K562 (cell line): ENCODE measurements at regions not wholly inside any gene's neighbourhood (a gene's known extent, or its start where the extent isn't known, plus 50 kb on each side); places are given as distances from the start of the nearest gene placed in this dataset.

Experiments used
- ATAC-seq: fragments of 200-7000 bp; cut with Tn5 transposase; 3 replicates; pipeline ENCODE4 v1.9.1; 2020; ENCODE audit warnings: moderate library complexity
- BruUV-seq: library from RNA; stranded (reverse); fragments of 400-500 nt; replicated peaks from 2 replicates; lab custom pipeline; 2021; lab: Mats Ljungman, UMichigan
- CTCF ChIA-PET: fragments of 300-600 bp; formaldehyde crosslinking; extraction: SDS; loops from one replicate; lab custom pipeline; 2021; ENCODE audit warnings: low intra/inter-chr PET ratio; lab: Yijun Ruan, JAX
- POLR2A ChIA-PET: fragments of 300-600, 350-650 bp; sonication (Branson Sonifier 250); formaldehyde crosslinking; extraction: SDS; loops from one replicate; lab custom pipeline; 2021; ENCODE audit warnings: antibody characterized with exemption, inconsistent platforms; lab: Yijun Ruan, JAX
- DNase-seq, 4 experiments: peaks; one replicate each; pipeline versions ENCODE4 v3.0.0 to v3.0.0-alpha.2; 2011 to 2018; ENCODE audit warnings: low spot score in 3 of 4, mixed read lengths in 3 of 4; ENCODE audit errors: extremely low read depth in 1 of 4
- FAIRE-seq: peaks from 2 replicates; lab custom pipeline; 2011; peaks lifted over from hg19 to GRCh38; lab: Jason Lieb, UNC
- H2AFZ ChIP-seq: 2 replicates; pipeline ENCODE4 v1.6.0; 2011; ENCODE audit warnings: low read depth, low read length, control low read depth, inconsistent platforms
- H3K27ac ChIP-seq: fragments of 200-600 bp; 3 replicates; pipeline ENCODE4 v1.8.0; 2011; ENCODE audit warnings: low read depth, mild to moderate bottlenecking, control low read depth, inconsistent platforms, low read length, moderate library complexity, mixed read lengths; ENCODE audit errors: extremely low read depth
- H3K27me3 ChIP-seq, 2 experiments: fragments of 300-600 bp in 1 of 2; 2 replicates in 1 of 2; 3 replicates in 1 of 2; pipeline versions ENCODE4 v1.6.0 to v1.8.0; 2011; ENCODE audit warnings: inconsistent platforms in 2 of 2, low read length in 2 of 2, mild to moderate bottlenecking in 1 of 2, mixed read lengths in 1 of 2, moderate library complexity in 1 of 2; ENCODE audit not compliant: control insufficient read depth in 2 of 2, insufficient read depth in 2 of 2
- H3K36me3 ChIP-seq: fragments of 300-600 bp; 3 replicates; pipeline ENCODE4 v1.8.0; 2011; ENCODE audit warnings: mild to moderate bottlenecking, low read length, inconsistent platforms; ENCODE audit not compliant: control insufficient read depth, insufficient read depth
- H3K4me1 ChIP-seq, 2 experiments: fragments of 200-600 bp in 1 of 2; replicated peaks in 1 of 2; 2 replicates in 1 of 2; 3 replicates in 1 of 2; pipeline versions ENCODE4 v1.5.1 to v1.8.0; 2011; ENCODE audit warnings: inconsistent platforms in 2 of 2, low read length in 2 of 2, mild to moderate bottlenecking in 1 of 2, mixed read lengths in 1 of 2, moderate library complexity in 1 of 2; ENCODE audit not compliant: control insufficient read depth in 2 of 2, insufficient read depth in 2 of 2
- H3K4me2 ChIP-seq: 2 replicates; pipeline ENCODE4 v1.6.1; 2011; ENCODE audit warnings: low read length, control low read depth, inconsistent platforms, mixed read lengths; ENCODE audit not compliant: insufficient read depth
- H3K4me3 ChIP-seq: fragments of 200-600 bp; sonication (generic), shearing (Covaris generic); 2 replicates; pipeline ENCODE4 v1.5.1; 2016; ENCODE audit warnings: control low read depth, inconsistent platforms
- H3K79me2 ChIP-seq: fragments of 200-600 bp; 3 replicates; pipeline ENCODE4 v1.8.0; 2011; ENCODE audit warnings: low read length, inconsistent platforms; ENCODE audit not compliant: control insufficient read depth, insufficient read depth
- H3K9ac ChIP-seq, 2 experiments: 2 replicates each; pipeline versions ENCODE4 v1.6.0 to v1.6.1; 2011; ENCODE audit warnings: low read depth in 2 of 2, low read length in 2 of 2, control low read depth in 1 of 2, inconsistent platforms in 1 of 2, mild to moderate bottlenecking in 1 of 2, mixed read lengths in 1 of 2; ENCODE audit not compliant: insufficient read depth in 1 of 2
- H3K9me1 ChIP-seq: one replicate; pipeline ENCODE4 v1.6.0; 2011; ENCODE audit warnings: inconsistent platforms, mild to moderate bottlenecking, low read length, moderate library complexity; ENCODE audit not compliant: control insufficient read depth, insufficient read depth
- H3K9me3 ChIP-seq: replicated peaks from 2 replicates; pipeline ENCODE4 v1.5.1; 2011; ENCODE audit warnings: low read depth, low read length, inconsistent platforms; ENCODE audit not compliant: control insufficient read depth, insufficient read depth
- H4K20me1 ChIP-seq: replicated peaks from 2 replicates; pipeline ENCODE4 v1.6.1; 2011; ENCODE audit warnings: low read length, inconsistent platforms, mixed read lengths; ENCODE audit not compliant: control insufficient read depth, insufficient read depth
- EZH2 ChIP-seq: IDR thresholded peaks from 2 replicates; pipeline ENCODE4 v1.6.1; 2012; ENCODE audit warnings: low read depth, mild to moderate bottlenecking, inconsistent platforms, low read length, borderline replicate concordance
- RBM22 ChIP-seq: fragments of 200-400 bp; formaldehyde crosslinking; IDR thresholded peaks from 2 replicates; pipeline ENCODE4 v1.6.1; 2018; ENCODE audit warnings: low read length, low read depth; ENCODE audit not compliant: poor library complexity, severe bottlenecking
- SAP30 ChIP-seq: fragments of 200-600 bp; sonication (generic); IDR thresholded peaks from 2 replicates; pipeline ENCODE4 v1.6.1; 2012; ENCODE audit warnings: borderline replicate concordance, low read depth, mild to moderate bottlenecking, moderate library complexity, low read length, control low read depth, inconsistent platforms; ENCODE audit not compliant: insufficient read depth, poor library complexity, severe bottlenecking
- SMARCE1 ChIP-seq: fragments of 450-650 bp; IDR thresholded peaks from 2 replicates; pipeline ENCODE4 v1.7.1; 2016; ENCODE audit warnings: mild to moderate bottlenecking
- SNRNP70 ChIP-seq: fragments of 200-400 bp; formaldehyde crosslinking; optimal IDR thresholded peaks from 2 replicates; pipeline ENCODE3; 2017; ENCODE audit warnings: low read depth, low read length
- WGBS: fragments of 100-300 bp; shearing (Covaris generic); methylation state at CpG from one replicate; pipeline ENCODE4 v1.1.6; 2016; ENCODE audit warnings: low coverage, mixed read lengths; ENCODE audit not compliant: insufficient coverage; ENCODE audit errors: missing lambda C conversion rate; 5-methylcytosine and 5-hydroxymethylcytosine counted together
- in situ Hi-C: fragments of 300-500 bp; cut with MboI; formaldehyde crosslinking; loops from 4 replicates; pipeline ENCODE4 v1.15.0; 2018; ENCODE audit warnings: inconsistent platforms, mixed read lengths
- intact Hi-C: fragments of 100-400 bp; cut with micrococcal nuclease; formaldehyde crosslinking; loops from 2 replicates; pipeline ENCODE4 v1.14.2; 2022

GRCh38 chr1:29592261-29592615 is 355.9 kb downstream of the PTPRU start:
- H4K20me1 ChIP-seq: peaks cover 3% of the 10 kb centered on the region; the same call in 1 of the 2 replicates
- CTCF ChIA-PET: no interaction called here
- intact Hi-C loops: no loop called here
- H3K27me3 ChIP-seq: peaks cover 0 to 3% of the 10 kb centered on the region in 2 experiments; a peak in 2 of 5 replicates
- TF ChIP-seq SNRNP70 (no peak), SMARCE1 (no peak)
- ATAC-seq: no peak
- BruUV-seq: no TSS peak
- H2AFZ ChIP-seq: no peak overlapping the region
- H3K9me3 ChIP-seq: no peaks in the 10 kb centered on the region
- FAIRE-seq: no peak
- no peak overlapping the region for H3K4me2 ChIP-seq
- no peaks in the 10 kb centered on the region for H3K36me3 ChIP-seq
- H3K4me3 ChIP-seq: no peak overlapping the region
- in situ Hi-C loops: no loop called here
- no peaks in the 10 kb centered on the region for H3K79me2 ChIP-seq
- no peak overlapping the region for H3K9ac ChIP-seq
- 0% methylated on average over 6 of the region's 6 CpGs for WGBS
- no peak for DNase-seq
- H3K9me1 ChIP-seq: no peaks in the 10 kb centered on the region
- no peak overlapping the region for H3K27ac ChIP-seq
- POLR2A ChIA-PET: interaction anchor here (0.7 to 1.0 kb wide), 2 partner anchors 59 to 63 kb away, joined by 3 to 6 read pairs; no protein-coding TSS in a partner anchor
- no peaks in the 10 kb centered on the region for H3K4me1 ChIP-seq

GRCh38 chr1:29591601-29592260 is 355.4 kb downstream of the PTPRU start:
- Histone ChIP-seq H3K79me2 (no peaks in the 10 kb centered on the region), H3K4me1 (no peaks in the 10 kb centered on the region), H3K9me3 (no peaks in the 10 kb centered on the region), H4K20me1 (peaks cover 3% of the 10 kb centered on the region; the same call in 1 of the 2 replicates), H3K27me3 (peaks cover 0 to 3% of the 10 kb centered on the region in 2 experiments; a peak in 2 of 5 replicates), H2AFZ (no peak overlapping the region), H3K9ac (no peak overlapping the region), H3K9me1 (no peaks in the 10 kb centered on the region), H3K4me2 (no peak overlapping the region), H3K27ac (no peak overlapping the region), H3K4me3 (no peak overlapping the region), H3K36me3 (no peaks in the 10 kb centered on the region)
- in situ Hi-C loops (no loop called here), intact Hi-C loops (no loop called here)
- POLR2A ChIA-PET: interaction anchor here (0.6 to 1.0 kb wide), 2 partner anchors 59 to 353 kb away, joined by 4 to 6 read pairs; no protein-coding TSS in a partner anchor
- under 1% methylated on average over 13 of the region's 13 CpGs for WGBS
- FAIRE-seq (no peak), DNase-seq (no peak), ATAC-seq (no peak)
- BruUV-seq: no TSS peak
- TF ChIP-seq EZH2: no peak
- TF ChIP-seq SAP30: no peak
- TF ChIP-seq RBM22: no peak
- CTCF ChIA-PET: no interaction called here
